Trophoblast cell (in vitro differentiated cells and primary cell): ENCODE measurements at regions not wholly inside any gene's neighbourhood (a gene's known extent, or its start where the extent isn't known, plus 50 kb on each side); places are given as distances from the start of the nearest gene placed in this dataset.
A peak's percentile ranks its signal among the peaks of the same experiment; 100 is the strongest.
"Not testable (repeated sequence)": the region's sequence is repeated elsewhere in the genome, so short reads cannot be mapped to it uniquely, and the experiment has no call there.

Experiments used
- DNase-seq, 2 donors: peaks; one replicate each; pipeline ENCODE4 v3.0.0-alpha.2; 2016
- H2AFZ ChIP-seq: 2 replicates; pipeline ENCODE4 v1.6.1; 2013; ENCODE audit warnings: low read length, moderate library complexity, mild to moderate bottlenecking; ENCODE audit not compliant: insufficient read depth, poor library complexity
- H2AK5ac ChIP-seq: 2 replicates; pipeline ENCODE4 v1.6.1; 2013; ENCODE audit warnings: mild to moderate bottlenecking, low read length
- H2BK120ac ChIP-seq: 2 replicates; pipeline ENCODE4 v1.6.1; 2013; ENCODE audit warnings: low read length, mild to moderate bottlenecking, moderate library complexity; ENCODE audit not compliant: insufficient read depth, poor library complexity
- H2BK12ac ChIP-seq: 2 replicates; pipeline ENCODE4 v1.6.1; 2013; ENCODE audit warnings: mild to moderate bottlenecking, low read length, moderate library complexity
- H2BK5ac ChIP-seq: 2 replicates; pipeline ENCODE4 v1.6.1; 2013; ENCODE audit warnings: low read length, low read depth, moderate library complexity, mild to moderate bottlenecking; ENCODE audit not compliant: poor library complexity
- H3K14ac ChIP-seq: 2 replicates; pipeline ENCODE4 v1.6.1; 2013; ENCODE audit warnings: mild to moderate bottlenecking, low read length
- H3K18ac ChIP-seq: 2 replicates; pipeline ENCODE4 v1.6.1; 2013; ENCODE audit warnings: mild to moderate bottlenecking, low read length
- H3K23ac ChIP-seq: 2 replicates; pipeline ENCODE4 v1.6.1; 2013; ENCODE audit warnings: low read length
- H3K27ac ChIP-seq: 2 replicates; pipeline ENCODE4 v1.5.1; 2013; ENCODE audit warnings: low read depth, mild to moderate bottlenecking, inconsistent platforms, low read length, moderate library complexity
- H3K27me3 ChIP-seq: 2 replicates; pipeline ENCODE4 v1.6.1; 2013; ENCODE audit warnings: inconsistent platforms, mild to moderate bottlenecking, low read length, moderate library complexity; ENCODE audit not compliant: insufficient read depth
- H3K36me3 ChIP-seq, 2 experiments: 1 replicate in 1 of 2; 2 replicates in 1 of 2; pipeline ENCODE4 v1.6.1; 2013; ENCODE audit warnings: low read length in 2 of 2, mild to moderate bottlenecking in 2 of 2, moderate library complexity in 1 of 2; ENCODE audit not compliant: insufficient read depth in 2 of 2, control insufficient read depth in 1 of 2
- H3K4ac ChIP-seq: 2 replicates; pipeline ENCODE4 v1.6.1; 2013; ENCODE audit warnings: low read depth, mild to moderate bottlenecking, low read length, moderate library complexity
- H3K4me1 ChIP-seq, 2 experiments: 1 replicate in 1 of 2; 2 replicates in 1 of 2; pipeline ENCODE4 v1.6.1; 2013; ENCODE audit warnings: low read length in 2 of 2, mild to moderate bottlenecking in 2 of 2, moderate library complexity in 1 of 2; ENCODE audit not compliant: insufficient read depth in 2 of 2, control insufficient read depth in 1 of 2
- H3K4me2 ChIP-seq: 2 replicates; pipeline ENCODE4 v1.6.1; 2013; ENCODE audit warnings: inconsistent platforms, mild to moderate bottlenecking, low read length, moderate library complexity
- H3K4me3 ChIP-seq: 2 replicates; pipeline ENCODE4 v1.5.1; 2013; ENCODE audit warnings: mild to moderate bottlenecking, low read depth, low read length, inconsistent platforms
- H3K79me1 ChIP-seq: one replicate; pipeline ENCODE4 v1.6.1; 2013; ENCODE audit warnings: low read length
- H3K79me2 ChIP-seq: 2 replicates; pipeline ENCODE4 v1.6.1; 2013; ENCODE audit warnings: low read length, mild to moderate bottlenecking; ENCODE audit not compliant: control insufficient read depth, insufficient read depth, poor library complexity
- H3K9ac ChIP-seq: 2 replicates; pipeline ENCODE4 v1.6.1; 2013; ENCODE audit warnings: mild to moderate bottlenecking, low read length
- H3K9me3 ChIP-seq: 2 replicates; pipeline ENCODE4 v1.6.1; 2013; ENCODE audit warnings: low read depth, mild to moderate bottlenecking, control low read depth, inconsistent platforms, low read length; ENCODE audit not compliant: insufficient read depth
- H4K12ac ChIP-seq: 2 replicates; pipeline ENCODE4 v1.6.1; 2013; ENCODE audit warnings: low read depth, mild to moderate bottlenecking, low read length, moderate library complexity
- H4K8ac ChIP-seq: 2 replicates; pipeline ENCODE4 v1.6.1; 2013; ENCODE audit warnings: low read depth, mild to moderate bottlenecking, low read length, moderate library complexity
- H4K91ac ChIP-seq: one replicate; pipeline ENCODE4 v1.6.1; 2013; ENCODE audit warnings: low read depth, mild to moderate bottlenecking, low read length, moderate library complexity
- WGBS: extraction: QIAGEN DNeasy Blood & Tissue Kit; methylation state at CpG from one replicate; pipeline ENCODE4 v1.1.7; 2013; ENCODE audit warnings: missing lambda C conversion rate; ENCODE audit not compliant: insufficient read length, insufficient coverage; ENCODE audit errors: extremely low coverage; 5-methylcytosine and 5-hydroxymethylcytosine counted together

- H4K8ac ChIP-seq, result no peak overlapping the region
- peaks cover 13% of the 10 kb centered on the region for H3K27me3 ChIP-seq
- H3K14ac ChIP-seq, result no peak overlapping the region
- no peak for DNase-seq
- WGBS, result no CpG with 5 or more reads among the region's 29 CpGs
- H4K91ac ChIP-seq, result no peak overlapping the region
- no peak overlapping the region for H2AFZ ChIP-seq
- H3K4ac ChIP-seq, result no peak overlapping the region
- H3K4me1 ChIP-seq, result no peaks in the 10 kb centered on the region
- no peak overlapping the region for H3K9ac ChIP-seq
- no peak overlapping the region for H3K18ac ChIP-seq
- no peak overlapping the region for H2BK120ac ChIP-seq
- no peaks in the 10 kb centered on the region for H3K79me1 ChIP-seq
- no peak overlapping the region for H2BK12ac ChIP-seq
- no peaks in the 10 kb centered on the region for H3K9me3 ChIP-seq
- no peak overlapping the region for H3K23ac ChIP-seq
- no peaks in the 10 kb centered on the region for H3K79me2 ChIP-seq
- no peak overlapping the region for H3K27ac ChIP-seq
- no peak overlapping the region for H2AK5ac ChIP-seq
- no peak overlapping the region for H3K4me3 ChIP-seq
- no peaks in the 10 kb centered on the region for H3K36me3 ChIP-seq
- no peak overlapping the region for H4K12ac ChIP-seq
- no peak overlapping the region for H2BK5ac ChIP-seq
- no peak overlapping the region for H3K4me2 ChIP-seq
Measured at GRCh38 chr17:34423978-34424813, 61.2 kb upstream of the CCL1 start.

- not testable (repeated sequence) for H3K36me3 ChIP-seq, H2AFZ ChIP-seq, H3K4ac ChIP-seq, H2AK5ac ChIP-seq, H4K8ac ChIP-seq, H4K12ac ChIP-seq, H3K79me2 ChIP-seq, H3K4me1 ChIP-seq, H3K23ac ChIP-seq, H3K14ac ChIP-seq, H4K91ac ChIP-seq, H3K4me3 ChIP-seq, H3K4me2 ChIP-seq, H3K27ac ChIP-seq, H2BK12ac ChIP-seq, H2BK120ac ChIP-seq, H2BK5ac ChIP-seq, H3K9me3 ChIP-seq, H3K18ac ChIP-seq, DNase-seq, H3K79me1 ChIP-seq, H3K9ac ChIP-seq
- WGBS, result no CpG with 5 or more reads among the region's 7 CpGs
- H3K27me3 ChIP-seq, result peaks cover 13% of the 10 kb centered on the region
Measured at GRCh38 chr17:34423315-34423714, 60.3 kb upstream of the CCL1 start.

- peaks cover 2% of the 10 kb centered on the region for H3K9me3 ChIP-seq
Measured at GRCh38 chr17:34420900-34421299, 57.9 kb upstream of the CCL1 start.

GRCh38 chr17:34420254-34420766 lies 57.3 kb upstream of the CCL1 start:
- no peaks in the 10 kb centered on the region for H3K79me2 ChIP-seq
- H3K79me1 ChIP-seq, result no peaks in the 10 kb centered on the region
- H3K9ac ChIP-seq, result no peak overlapping the region
- no peak overlapping the region for H4K91ac ChIP-seq
- H4K8ac ChIP-seq, result no peak overlapping the region
- H3K4me1 ChIP-seq, result no peaks in the 10 kb centered on the region
- H4K12ac ChIP-seq, result no peak overlapping the region
- H2BK12ac ChIP-seq, result no peak overlapping the region
- H3K23ac ChIP-seq, result no peak overlapping the region
- H2BK5ac ChIP-seq, result no peak overlapping the region
- H3K27ac ChIP-seq, result no peak overlapping the region
- H3K18ac ChIP-seq, result no peak overlapping the region
- H2AK5ac ChIP-seq, result no peak overlapping the region
- H3K4me2 ChIP-seq, result no peak overlapping the region
- H3K4me3 ChIP-seq, result no peak overlapping the region
- no peak overlapping the region for H2BK120ac ChIP-seq
- peak; percentile 62 to 75 for DNase-seq
- no peak overlapping the region for H3K14ac ChIP-seq
- H3K36me3 ChIP-seq, result no peaks in the 10 kb centered on the region
- H2AFZ ChIP-seq, result no peak overlapping the region
- WGBS, result no CpG with 5 or more reads among the region's 6 CpGs
- peaks cover 13% of the 10 kb centered on the region for H3K27me3 ChIP-seq
- H3K4ac ChIP-seq, result no peak overlapping the region
- H3K9me3 ChIP-seq, result peaks cover 2% of the 10 kb centered on the region

More at GRCh38 chr17:34420900-34421299, 57.9 kb upstream of the CCL1 start:
- H2BK120ac ChIP-seq, result no peak overlapping the region
- no peak overlapping the region for H3K14ac ChIP-seq
- WGBS, result no CpG with 5 or more reads among the region's 3 CpGs
- no peaks in the 10 kb centered on the region for H3K79me2 ChIP-seq
- H3K9ac ChIP-seq, result no peak overlapping the region
- no peak overlapping the region for H2BK12ac ChIP-seq
- H3K4me2 ChIP-seq, result no peak overlapping the region
- H3K4ac ChIP-seq, result no peak overlapping the region
- DNase-seq, result peak in 1 of 2 donors; percentile 4
- no peaks in the 10 kb centered on the region for H3K36me3 ChIP-seq
- H3K4me1 ChIP-seq, result no peaks in the 10 kb centered on the region
- no peak overlapping the region for H4K12ac ChIP-seq
- H4K91ac ChIP-seq, result no peak overlapping the region
- H2AK5ac ChIP-seq, result no peak overlapping the region
- H3K27ac ChIP-seq, result no peak overlapping the region
- H3K4me3 ChIP-seq, result no peak overlapping the region
- H2AFZ ChIP-seq, result no peak overlapping the region
- no peak overlapping the region for H3K23ac ChIP-seq
- no peak overlapping the region for H4K8ac ChIP-seq
- peaks cover 13% of the 10 kb centered on the region for H3K27me3 ChIP-seq
- no peak overlapping the region for H2BK5ac ChIP-seq
- no peaks in the 10 kb centered on the region for H3K79me1 ChIP-seq
- H3K18ac ChIP-seq, result no peak overlapping the region
